PC-3 (cell line): ENCODE measurements at regions not wholly inside any gene's neighbourhood (a gene's known extent, or its start where the extent isn't known, plus 50 kb on each side); places are given as distances from the start of the nearest gene placed in this dataset.

Source experiments
- EZH2 ChIP-seq: fragments of 300-600 bp; sonication (generic); IDR thresholded peaks from one replicate; pipeline ENCODE4 v1.6.1; 2017; ENCODE audit warnings: antibody characterized with exemption, mild to moderate bottlenecking, low read length; ENCODE audit not compliant: unreplicated experiment
- EZH2phosphoT487 ChIP-seq: fragments of 300-600 bp; sonication (generic); IDR thresholded peaks from 2 replicates; pipeline ENCODE4 v1.6.1; 2018; ENCODE audit warnings: mild to moderate bottlenecking, antibody characterized with exemption, low read length, borderline replicate concordance
- TF ChIP-seq, protein P1 (sequence below): fragments of 300-600 bp; sonication (generic); conservative IDR thresholded peaks from 2 replicates; pipeline ENCODE4 v1.5.1; 2017; ENCODE audit warnings: antibody characterized with exemption, low read depth, mild to moderate bottlenecking, low read length

DNA sequence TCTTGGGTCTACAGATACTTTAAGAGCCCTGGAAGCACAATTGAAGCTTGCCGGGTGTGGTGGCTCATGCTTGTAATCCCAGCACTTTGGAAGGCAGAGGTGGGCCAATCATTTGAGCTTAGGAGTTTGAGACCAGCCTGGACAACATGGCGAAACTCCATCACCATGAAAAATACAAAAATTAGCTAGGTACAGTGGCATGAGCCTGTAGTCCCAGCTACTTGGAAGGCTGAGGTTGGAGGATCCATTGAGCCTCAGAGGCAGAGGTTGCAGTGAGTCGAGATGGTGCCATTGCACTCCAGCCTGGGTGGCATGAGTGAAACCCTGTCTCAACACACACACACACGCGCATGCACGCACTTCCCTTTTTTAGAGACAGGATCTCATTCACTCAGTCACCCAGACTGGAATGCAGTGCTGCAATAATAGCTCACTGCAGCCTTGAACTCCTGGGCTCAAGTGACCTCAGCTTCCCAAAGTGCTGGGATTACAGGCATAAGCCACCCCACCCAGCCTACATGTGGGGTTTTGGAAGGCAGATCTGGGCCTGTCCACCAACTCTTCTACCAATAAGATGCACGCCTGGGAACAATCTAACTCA, 182.5 kb upstream of the JARID2 start:
- TF ChIP-seq, protein P1, sequence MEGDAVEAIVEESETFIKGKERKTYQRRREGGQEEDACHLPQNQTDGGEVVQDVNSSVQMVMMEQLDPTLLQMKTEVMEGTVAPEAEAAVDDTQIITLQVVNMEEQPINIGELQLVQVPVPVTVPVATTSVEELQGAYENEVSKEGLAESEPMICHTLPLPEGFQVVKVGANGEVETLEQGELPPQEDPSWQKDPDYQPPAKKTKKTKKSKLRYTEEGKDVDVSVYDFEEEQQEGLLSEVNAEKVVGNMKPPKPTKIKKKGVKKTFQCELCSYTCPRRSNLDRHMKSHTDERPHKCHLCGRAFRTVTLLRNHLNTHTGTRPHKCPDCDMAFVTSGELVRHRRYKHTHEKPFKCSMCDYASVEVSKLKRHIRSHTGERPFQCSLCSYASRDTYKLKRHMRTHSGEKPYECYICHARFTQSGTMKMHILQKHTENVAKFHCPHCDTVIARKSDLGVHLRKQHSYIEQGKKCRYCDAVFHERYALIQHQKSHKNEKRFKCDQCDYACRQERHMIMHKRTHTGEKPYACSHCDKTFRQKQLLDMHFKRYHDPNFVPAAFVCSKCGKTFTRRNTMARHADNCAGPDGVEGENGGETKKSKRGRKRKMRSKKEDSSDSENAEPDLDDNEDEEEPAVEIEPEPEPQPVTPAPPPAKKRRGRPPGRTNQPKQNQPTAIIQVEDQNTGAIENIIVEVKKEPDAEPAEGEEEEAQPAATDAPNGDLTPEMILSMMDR: no peak
- TF ChIP-seq EZH2 (no peak), EZH2phosphoT487 (no peak)
